ENCODE measurements at regions not wholly inside any gene's neighbourhood (a gene's known extent, or its start where the extent isn't known, plus 50 kb on each side); places are given as distances from the start of the nearest gene placed in this dataset.

DNA sequence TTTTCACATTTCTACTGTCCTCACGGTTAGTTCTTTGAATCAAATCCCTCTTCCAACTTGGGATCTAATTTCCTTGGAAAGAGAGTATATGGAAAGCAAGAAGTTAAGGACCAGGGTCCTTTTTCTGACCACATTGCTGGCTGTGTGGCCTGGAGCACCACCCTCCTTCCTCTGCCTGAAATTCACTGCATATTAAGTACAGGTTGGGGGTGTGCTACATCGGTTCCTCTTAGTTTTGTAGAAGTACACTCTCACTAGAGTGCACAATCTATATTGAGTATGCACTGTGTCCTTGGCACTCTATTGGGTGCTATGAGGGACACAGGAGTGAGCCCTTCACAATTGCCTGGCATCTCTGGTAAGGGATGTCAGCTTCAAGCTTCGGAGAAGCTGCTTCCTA lies 53.8 kb upstream of the KLF9 start:
- TF ChIP-seq, protein P1, sequence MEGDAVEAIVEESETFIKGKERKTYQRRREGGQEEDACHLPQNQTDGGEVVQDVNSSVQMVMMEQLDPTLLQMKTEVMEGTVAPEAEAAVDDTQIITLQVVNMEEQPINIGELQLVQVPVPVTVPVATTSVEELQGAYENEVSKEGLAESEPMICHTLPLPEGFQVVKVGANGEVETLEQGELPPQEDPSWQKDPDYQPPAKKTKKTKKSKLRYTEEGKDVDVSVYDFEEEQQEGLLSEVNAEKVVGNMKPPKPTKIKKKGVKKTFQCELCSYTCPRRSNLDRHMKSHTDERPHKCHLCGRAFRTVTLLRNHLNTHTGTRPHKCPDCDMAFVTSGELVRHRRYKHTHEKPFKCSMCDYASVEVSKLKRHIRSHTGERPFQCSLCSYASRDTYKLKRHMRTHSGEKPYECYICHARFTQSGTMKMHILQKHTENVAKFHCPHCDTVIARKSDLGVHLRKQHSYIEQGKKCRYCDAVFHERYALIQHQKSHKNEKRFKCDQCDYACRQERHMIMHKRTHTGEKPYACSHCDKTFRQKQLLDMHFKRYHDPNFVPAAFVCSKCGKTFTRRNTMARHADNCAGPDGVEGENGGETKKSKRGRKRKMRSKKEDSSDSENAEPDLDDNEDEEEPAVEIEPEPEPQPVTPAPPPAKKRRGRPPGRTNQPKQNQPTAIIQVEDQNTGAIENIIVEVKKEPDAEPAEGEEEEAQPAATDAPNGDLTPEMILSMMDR (conservative IDR thresholded peaks at IDR 0.05; ENCODE audit: low read depth, low read length): no peak
- no peak for TF ChIP-seq EZH2phosphoT487 (IDR thresholded peaks at IDR 0.05; ENCODE audit: borderline replicate concordance, low read length)
- no peak for TF ChIP-seq EZH2 (IDR thresholded peaks at IDR 0.05; ENCODE audit: low read length, unreplicated experiment)
